ENCODE measurements at regions not wholly inside any gene's neighbourhood (a gene's known extent, or its start where the extent isn't known, plus 50 kb on each side); places are given as distances from the start of the nearest gene placed in this dataset.

DNA sequence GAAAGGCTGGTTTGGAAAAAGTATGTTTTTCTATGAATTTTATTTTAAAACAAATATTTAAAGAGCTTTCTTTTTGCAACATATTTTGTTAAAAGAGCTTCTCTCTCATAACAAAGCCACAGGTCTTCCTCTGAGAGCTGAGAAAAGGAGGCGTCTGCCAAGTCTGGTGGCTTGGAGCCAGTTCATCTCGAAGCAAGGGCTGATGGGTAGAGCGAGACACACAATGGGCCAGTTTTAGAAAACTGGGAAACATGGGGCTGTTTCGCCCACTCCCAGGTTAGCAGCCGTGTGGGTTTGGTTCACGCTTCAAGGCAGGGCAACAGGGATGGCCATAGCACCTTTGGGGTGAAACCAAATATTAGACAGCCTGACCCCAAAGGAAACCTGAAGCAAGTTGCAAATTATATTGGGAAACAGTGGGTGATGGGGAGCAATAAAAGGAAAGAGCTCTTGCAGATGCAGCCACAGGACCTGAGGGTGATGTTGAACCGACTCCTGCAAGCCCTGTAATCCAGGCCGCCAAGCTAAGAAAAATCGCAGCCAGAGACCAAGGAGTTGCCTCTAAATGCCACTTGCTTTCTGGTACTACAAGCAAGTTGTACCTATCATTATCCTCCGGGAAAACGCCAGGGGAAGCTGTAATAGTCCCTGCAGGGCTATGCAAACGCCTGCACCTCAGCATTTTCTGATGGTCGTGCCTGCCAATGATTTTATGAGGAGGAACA is 88.4 kb upstream of the GALNT15 start:
- TF ChIP-seq, protein P1, sequence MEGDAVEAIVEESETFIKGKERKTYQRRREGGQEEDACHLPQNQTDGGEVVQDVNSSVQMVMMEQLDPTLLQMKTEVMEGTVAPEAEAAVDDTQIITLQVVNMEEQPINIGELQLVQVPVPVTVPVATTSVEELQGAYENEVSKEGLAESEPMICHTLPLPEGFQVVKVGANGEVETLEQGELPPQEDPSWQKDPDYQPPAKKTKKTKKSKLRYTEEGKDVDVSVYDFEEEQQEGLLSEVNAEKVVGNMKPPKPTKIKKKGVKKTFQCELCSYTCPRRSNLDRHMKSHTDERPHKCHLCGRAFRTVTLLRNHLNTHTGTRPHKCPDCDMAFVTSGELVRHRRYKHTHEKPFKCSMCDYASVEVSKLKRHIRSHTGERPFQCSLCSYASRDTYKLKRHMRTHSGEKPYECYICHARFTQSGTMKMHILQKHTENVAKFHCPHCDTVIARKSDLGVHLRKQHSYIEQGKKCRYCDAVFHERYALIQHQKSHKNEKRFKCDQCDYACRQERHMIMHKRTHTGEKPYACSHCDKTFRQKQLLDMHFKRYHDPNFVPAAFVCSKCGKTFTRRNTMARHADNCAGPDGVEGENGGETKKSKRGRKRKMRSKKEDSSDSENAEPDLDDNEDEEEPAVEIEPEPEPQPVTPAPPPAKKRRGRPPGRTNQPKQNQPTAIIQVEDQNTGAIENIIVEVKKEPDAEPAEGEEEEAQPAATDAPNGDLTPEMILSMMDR (IDR thresholded peaks at IDR 0.05) = no peak

- TF ChIP-seq, protein P1 (IDR thresholded peaks at IDR 0.05) = no peak
These were observed 87.8 kb upstream of the GALNT15 start for GRCh38 chr3:16086690-16087089.

GRCh38 chr3:16088496-16088895 is 86.0 kb upstream of the GALNT15 start:
- TF ChIP-seq, protein P1 (IDR thresholded peaks at IDR 0.05) = no peak

- TF ChIP-seq, protein P1 (IDR thresholded peaks at IDR 0.05) = no peak
These were observed 85.0 kb upstream of the GALNT15 start for GRCh38 chr3:16089521-16089920.

GRCh38 chr3:16090024-16090423 is 84.5 kb upstream of the GALNT15 start:
- TF ChIP-seq, protein P1 (IDR thresholded peaks at IDR 0.05) = no peak

- TF ChIP-seq, protein P1 (IDR thresholded peaks at IDR 0.05) = no peak
These were observed 83.8 kb upstream of the GALNT15 start for GRCh38 chr3:16090706-16091105.

DNA sequence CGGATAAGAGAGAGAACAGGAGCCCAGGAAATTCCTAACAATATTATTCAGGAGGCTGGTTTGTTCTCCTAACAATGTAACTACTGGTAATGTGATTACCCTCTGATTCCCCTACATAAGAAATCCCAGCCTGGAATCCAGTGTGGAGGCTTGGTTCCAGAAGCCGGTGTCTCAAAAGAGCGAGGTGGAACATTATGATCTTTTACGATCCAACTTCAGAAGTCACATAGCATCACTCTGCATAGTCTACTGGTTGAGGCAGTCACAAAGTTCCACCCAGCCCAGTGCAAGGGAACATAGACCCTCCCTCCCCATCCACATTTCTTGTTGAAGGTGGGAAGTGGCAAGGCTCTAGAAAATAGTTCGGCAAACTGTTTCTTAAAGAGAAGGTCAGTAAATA is 81.6 kb upstream of the GALNT15 start:
- TF ChIP-seq, protein P1 (IDR thresholded peaks at IDR 0.05) = no peak

Measured in LNCAP (cell line).